RWPE2 (cell line): ENCODE measurements at regions not wholly inside any gene's neighbourhood (a gene's known extent, or its start where the extent isn't known, plus 50 kb on each side); places are given as distances from the start of the nearest gene placed in this dataset.

Experiments used
- ATAC-seq: fragments of 200-7000 bp; cut with Tn5 transposase; 3 replicates; pipeline ENCODE4 v1.9.1; 2021; ENCODE audit warnings: low read depth
- DNase-seq: peaks from one replicate; pipeline ENCODE4 v3.0.0-alpha.2; 2020; ENCODE audit warnings: low spot score
- H3K27ac ChIP-seq: fragments of 450-650 bp; 2 replicates; pipeline ENCODE4 v1.5.1; 2017; ENCODE audit warnings: mild to moderate bottlenecking; ENCODE audit not compliant: poor library complexity, severe bottlenecking
- H3K27me3 ChIP-seq: fragments of 250-450 bp; sonication (Bioruptor Pico); 2 replicates; pipeline ENCODE4 v1.5.1; 2021; ENCODE audit warnings: mild to moderate bottlenecking, moderate library complexity; ENCODE audit not compliant: insufficient read depth, poor library complexity, severe bottlenecking
- H3K36me3 ChIP-seq: fragments of 250-450 bp; sonication (Bioruptor Pico); 2 replicates; pipeline ENCODE4 v1.5.1; 2020; ENCODE audit warnings: low read depth, mild to moderate bottlenecking, moderate library complexity
- H3K4me1 ChIP-seq: fragments of 250-450 bp; sonication (Bioruptor Pico); 2 replicates; pipeline ENCODE4 v1.5.1; 2021; ENCODE audit warnings: mild to moderate bottlenecking, moderate library complexity; ENCODE audit not compliant: insufficient read depth, poor library complexity, severe bottlenecking
- H3K4me3 ChIP-seq: fragments of 250-450 bp; sonication (Bioruptor Pico); 2 replicates; pipeline ENCODE4 v1.5.1; 2021; ENCODE audit warnings: mild to moderate bottlenecking, moderate library complexity; ENCODE audit not compliant: severe bottlenecking
- H3K9me3 ChIP-seq: fragments of 250-450 bp; sonication (Bioruptor Pico); 2 replicates; pipeline ENCODE4 v1.5.1; 2021; ENCODE audit warnings: mild to moderate bottlenecking, moderate library complexity; ENCODE audit not compliant: severe bottlenecking
- CTCF ChIP-seq: fragments of 450-650 bp; IDR thresholded peaks from one replicate; pipeline ENCODE4 v1.5.1; 2017; ENCODE audit warnings: mild to moderate bottlenecking, moderate library complexity; ENCODE audit not compliant: poor library complexity, severe bottlenecking

DNA sequence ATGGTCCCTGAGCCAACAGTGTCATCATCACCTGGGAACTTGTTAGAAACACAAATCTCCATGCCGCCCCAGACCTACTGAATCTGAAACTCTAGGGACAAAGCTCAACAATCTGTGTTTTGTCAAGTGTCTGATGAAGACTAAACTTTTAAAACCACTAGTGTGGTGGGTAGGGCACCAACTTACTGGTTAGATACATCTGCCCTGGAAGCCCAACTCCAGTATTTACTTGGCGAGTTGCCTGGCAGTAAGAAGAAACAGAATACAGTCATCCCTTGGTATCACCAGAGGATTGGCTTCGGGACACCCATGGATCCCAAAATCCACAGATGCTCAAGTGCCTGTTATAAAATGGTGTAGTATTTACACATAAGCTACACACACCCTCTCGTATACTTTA lies 367.9 kb upstream of the DUSP10 start:
- DNase-seq (no peak), ATAC-seq (no peak)
- H3K4me1 ChIP-seq: no peaks in the 10 kb centered on the region
- no peak overlapping the region for H3K27ac ChIP-seq
- no peaks in the 10 kb centered on the region for H3K36me3 ChIP-seq
- no peak overlapping the region for H3K4me3 ChIP-seq
- H3K27me3 ChIP-seq: no peaks in the 10 kb centered on the region
- TF ChIP-seq CTCF: no peak
- no peaks in the 10 kb centered on the region for H3K9me3 ChIP-seq

GRCh38 chr1:222107975-222108374 lies 366.1 kb upstream of the DUSP10 start:
- H3K9me3 ChIP-seq: no peaks in the 10 kb centered on the region
- TF ChIP-seq CTCF: no peak
- H3K4me3 ChIP-seq: no peak overlapping the region
- H3K27me3 ChIP-seq: no peaks in the 10 kb centered on the region
- ATAC-seq (no peak), DNase-seq (no peak)
- H3K4me1 ChIP-seq: no peaks in the 10 kb centered on the region
- no peaks in the 10 kb centered on the region for H3K36me3 ChIP-seq
- no peak overlapping the region for H3K27ac ChIP-seq

DNA sequence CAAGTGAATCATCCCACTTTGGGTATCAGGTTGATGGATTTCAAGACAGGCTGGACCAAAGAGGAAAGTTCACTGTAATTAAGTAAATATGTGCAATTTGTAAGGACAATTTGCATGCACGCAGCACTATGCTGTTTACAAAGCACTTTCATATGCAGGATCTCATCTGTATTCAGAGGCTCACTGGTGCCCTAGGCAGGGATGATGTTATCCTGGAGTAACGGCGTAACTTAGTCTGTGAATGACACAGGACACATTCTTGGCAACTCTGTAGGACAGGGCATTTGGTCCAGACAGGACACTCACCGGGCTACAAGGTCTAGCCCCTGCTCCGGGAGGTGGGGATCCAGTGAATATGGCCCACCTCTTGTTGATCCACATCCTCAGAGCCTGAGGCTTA lies 365.4 kb upstream of the DUSP10 start:
- no peaks in the 10 kb centered on the region for H3K4me1 ChIP-seq
- TF ChIP-seq CTCF: no peak
- no peak overlapping the region for H3K27ac ChIP-seq
- ATAC-seq (no peak), DNase-seq (no peak)
- H3K9me3 ChIP-seq: no peaks in the 10 kb centered on the region
- no peaks in the 10 kb centered on the region for H3K27me3 ChIP-seq
- no peak overlapping the region for H3K4me3 ChIP-seq
- no peaks in the 10 kb centered on the region for H3K36me3 ChIP-seq

- no peak for DNase-seq
- no peak for TF ChIP-seq CTCF
- no peak for ATAC-seq
- H3K27me3 ChIP-seq: no peaks in the 10 kb centered on the region
- no peaks in the 10 kb centered on the region for H3K36me3 ChIP-seq
- no peaks in the 10 kb centered on the region for H3K9me3 ChIP-seq
- no peak overlapping the region for H3K4me3 ChIP-seq
- H3K4me1 ChIP-seq: no peaks in the 10 kb centered on the region
- H3K27ac ChIP-seq: no peak overlapping the region
These were observed 364.5 kb upstream of the DUSP10 start for GRCh38 chr1:222106377-222106776.

DNA sequence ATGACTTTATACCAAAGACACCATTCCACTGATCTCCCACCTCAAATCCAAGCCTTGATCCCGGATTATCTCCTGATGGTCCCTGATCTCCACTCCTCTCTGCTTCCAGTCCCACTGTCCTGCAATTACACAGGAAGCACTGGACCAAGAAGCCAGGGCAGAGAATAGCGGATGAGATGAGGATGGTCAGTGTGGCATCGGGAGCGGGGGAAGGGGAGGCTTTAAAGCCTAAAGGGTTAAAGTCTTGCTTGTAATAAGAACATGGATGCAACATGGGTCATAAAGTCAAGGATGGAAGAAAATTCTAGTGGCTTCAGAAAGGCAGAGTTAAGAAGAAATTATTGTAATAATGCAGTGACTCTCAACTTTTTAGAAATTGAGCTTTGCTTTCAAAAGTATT lies 364.0 kb upstream of the DUSP10 start:
- TF ChIP-seq CTCF: no peak
- Histone ChIP-seq H3K27ac (no peak overlapping the region), H3K36me3 (no peaks in the 10 kb centered on the region), H3K4me3 (no peak overlapping the region), H3K4me1 (no peaks in the 10 kb centered on the region), H3K9me3 (no peaks in the 10 kb centered on the region), H3K27me3 (no peaks in the 10 kb centered on the region)
- DNase-seq (no peak), ATAC-seq (no peak)
